Hematopoietic multipotent progenitor cell treated with erythropoietin and hydrocortisone succinate and interleukin-3 and kit ligand, for 8 days (in vitro differentiated cells): ENCODE measurements at regions not wholly inside any gene's neighbourhood (a gene's known extent, or its start where the extent isn't known, plus 50 kb on each side); places are given as distances from the start of the nearest gene placed in this dataset.
"Not testable (repeated sequence)": the region's sequence is repeated elsewhere in the genome, so short reads cannot be mapped to it uniquely, and the experiment has no call there.

Experiments
- DNase-seq: peaks from one replicate; pipeline ENCODE4 v3.0.0-alpha.2; 2015

DNA sequence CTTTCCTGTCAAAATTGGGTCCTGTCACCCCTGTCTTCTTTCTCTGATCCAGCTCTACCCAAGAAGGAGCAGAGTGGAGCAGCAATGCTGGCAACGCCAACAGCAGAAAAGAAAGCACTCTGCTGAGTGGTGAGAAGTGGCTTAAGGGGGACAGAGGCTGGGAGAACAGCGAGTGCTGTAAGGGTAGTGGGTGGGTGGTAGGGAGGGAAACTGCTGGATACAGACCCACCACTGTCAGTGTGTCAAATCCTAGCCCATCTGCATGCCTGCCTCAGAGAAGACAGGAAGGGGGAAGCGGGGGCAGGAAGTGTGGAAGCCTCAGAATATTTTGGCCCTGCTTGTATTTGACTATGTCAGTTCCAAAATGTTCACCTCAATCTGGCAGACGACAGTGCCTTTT lies 170.4 kb upstream of the MAST4 start:
- DNase-seq, result no peak

DNA sequence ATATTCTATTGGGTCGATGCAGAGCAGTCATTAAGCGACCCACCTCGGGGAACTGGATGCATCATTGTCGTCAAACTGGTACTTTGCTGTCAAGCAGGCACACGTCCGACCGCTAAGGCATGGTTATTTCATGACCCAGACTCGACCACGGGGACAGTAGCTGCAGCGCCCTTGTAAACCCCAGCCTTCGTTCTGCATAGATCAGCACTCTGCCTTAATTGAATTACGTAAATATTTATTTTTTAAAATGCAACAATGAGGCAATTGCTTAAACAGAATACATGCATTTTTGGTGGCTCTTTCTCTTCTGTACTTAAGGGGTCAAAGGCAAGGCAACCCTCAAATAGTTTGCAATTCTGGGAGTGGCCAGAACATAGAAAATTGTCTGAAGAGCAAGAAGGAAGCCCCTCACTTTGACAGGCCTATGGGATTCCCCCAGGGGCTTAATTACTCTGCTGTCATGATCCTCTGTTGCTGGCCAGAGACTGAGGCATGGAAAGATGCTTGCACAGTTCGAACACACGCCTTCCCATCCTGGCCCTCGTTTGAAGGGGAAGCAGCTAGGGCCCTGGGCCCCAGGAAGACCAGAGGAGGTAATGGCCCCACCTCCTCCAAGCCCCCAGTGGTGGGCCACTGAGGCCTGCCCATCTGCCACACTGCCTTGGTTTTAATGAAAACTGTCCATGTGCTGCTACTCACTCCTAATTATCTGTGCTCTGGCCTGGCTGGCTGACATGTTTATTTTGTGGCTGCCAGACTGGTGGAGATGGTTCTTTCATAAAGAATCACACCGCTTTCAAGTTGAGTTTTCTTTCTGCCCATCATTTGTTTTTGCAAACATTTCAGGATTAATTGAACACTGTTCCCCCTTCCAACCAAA lies 169.7 kb upstream of the MAST4 start:
- no peak for DNase-seq

DNA sequence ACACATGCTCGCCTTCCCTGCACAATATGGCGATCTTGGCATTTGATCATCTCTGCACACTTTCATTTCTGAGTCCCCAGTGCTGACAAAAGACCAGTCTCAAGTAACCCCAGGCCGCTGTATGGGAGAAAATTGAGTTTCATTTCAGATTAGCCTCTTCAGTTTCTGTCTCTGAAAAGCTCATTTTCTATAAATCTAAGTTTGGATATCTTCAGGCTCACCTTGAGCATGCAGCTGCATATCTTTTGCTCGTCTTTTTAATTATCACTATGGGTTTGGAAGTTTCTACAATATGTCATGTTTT lies 169.1 kb upstream of the MAST4 start:
- no peak for DNase-seq

DNA sequence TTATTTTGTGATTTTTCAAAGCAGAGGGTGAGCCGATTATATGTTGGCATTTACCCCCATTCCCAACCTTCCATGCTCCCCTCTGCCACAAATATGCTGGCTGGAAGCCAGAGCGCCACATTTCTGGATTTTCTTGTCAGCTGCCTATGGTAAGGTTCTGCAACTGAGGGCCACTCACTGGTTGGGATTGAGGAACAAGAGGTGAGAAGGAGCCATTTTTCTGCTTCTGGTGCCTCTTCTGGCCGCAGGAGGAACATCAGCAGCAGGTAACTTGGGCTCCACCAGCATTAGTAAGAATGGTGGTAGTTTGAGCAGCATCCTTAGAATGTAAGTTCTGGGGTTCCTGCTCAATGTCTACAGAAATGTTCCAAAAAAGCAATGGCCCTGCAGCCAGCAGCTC lies 159.5 kb upstream of the MAST4 start:
- DNase-seq, result peak; percentile 16

DNA sequence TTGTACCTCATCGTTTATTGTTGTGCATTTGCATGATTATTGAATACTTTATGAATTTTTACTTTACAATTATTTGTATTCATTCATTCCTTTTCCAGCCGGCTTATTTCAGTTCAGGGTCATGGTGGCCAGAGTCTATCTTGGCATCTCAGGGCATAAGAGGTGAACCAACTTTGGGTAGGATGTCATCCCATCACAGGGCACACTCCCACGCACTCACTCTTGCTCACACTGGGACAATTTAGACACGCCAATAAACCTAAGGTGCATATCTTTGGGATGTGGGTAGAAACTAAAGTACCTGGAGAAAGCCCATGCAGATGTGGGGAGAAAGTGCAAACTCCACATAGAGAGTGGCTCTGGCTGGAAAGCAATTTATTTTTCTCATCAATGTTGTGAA lies 158.1 kb upstream of the MAST4 start:
- no peak for DNase-seq

DNA sequence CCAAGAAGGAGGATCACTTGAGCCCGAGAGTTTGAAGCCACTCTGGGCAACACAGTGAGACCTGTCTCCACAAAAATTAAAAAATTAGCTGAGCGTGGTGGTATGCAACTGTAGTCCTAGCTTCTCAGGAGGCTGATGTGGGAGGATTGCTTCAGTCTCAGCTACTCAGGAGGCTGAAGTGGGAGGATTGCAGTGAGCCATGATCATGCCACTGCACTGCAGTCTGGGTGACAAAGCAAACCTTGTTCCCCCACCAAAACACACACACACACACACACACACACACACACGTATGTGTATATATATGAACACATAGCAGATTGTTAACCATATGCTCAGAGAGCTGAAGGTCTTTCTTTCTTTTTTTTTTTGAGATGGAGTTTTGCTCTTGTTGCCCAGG lies 157.5 kb upstream of the MAST4 start:
- DNase-seq, result no peak

DNA sequence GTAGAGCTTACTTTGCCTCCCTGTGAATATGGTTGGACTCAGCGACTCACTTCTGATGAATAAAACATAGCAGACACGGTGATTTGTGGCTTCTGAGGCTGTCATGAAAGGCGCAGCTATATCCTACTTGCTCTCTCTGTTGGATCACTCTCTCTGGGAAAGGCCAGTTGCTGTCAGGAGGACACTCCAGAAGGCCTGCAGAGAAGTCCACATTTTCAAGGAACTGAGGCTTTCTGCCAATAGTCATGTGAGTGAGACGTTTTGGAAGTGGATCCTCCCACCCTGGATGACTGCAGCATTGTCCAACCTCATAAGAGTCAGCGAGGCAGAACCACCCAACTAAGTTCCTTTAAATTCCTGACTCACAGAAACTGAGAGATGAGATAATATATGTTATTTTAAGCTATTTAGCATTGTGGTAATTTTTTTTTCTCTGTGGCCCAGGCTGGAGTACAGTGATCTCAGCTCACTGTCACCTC lies 156.0 kb upstream of the MAST4 start:
- peak; percentile 2 for DNase-seq

DNA sequence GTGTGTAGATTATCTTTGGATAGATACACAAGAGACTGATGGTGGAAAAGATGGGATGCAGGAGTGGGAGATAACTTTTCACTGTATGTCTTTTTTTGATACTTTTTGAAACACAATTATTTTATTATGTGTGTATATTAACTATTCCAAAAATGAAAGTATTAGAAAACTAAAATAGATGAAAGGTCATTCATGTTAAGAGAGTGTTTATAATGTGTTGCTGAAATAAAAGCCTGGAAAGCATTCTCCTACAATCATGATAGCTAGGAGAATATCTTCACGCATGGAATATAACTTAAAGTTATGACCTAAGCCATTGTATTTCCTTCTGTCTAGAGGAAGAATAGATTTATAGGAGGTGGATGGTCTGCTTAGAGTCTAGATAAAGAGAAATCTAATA lies 154.8 kb upstream of the MAST4 start:
- no peak for DNase-seq

DNA sequence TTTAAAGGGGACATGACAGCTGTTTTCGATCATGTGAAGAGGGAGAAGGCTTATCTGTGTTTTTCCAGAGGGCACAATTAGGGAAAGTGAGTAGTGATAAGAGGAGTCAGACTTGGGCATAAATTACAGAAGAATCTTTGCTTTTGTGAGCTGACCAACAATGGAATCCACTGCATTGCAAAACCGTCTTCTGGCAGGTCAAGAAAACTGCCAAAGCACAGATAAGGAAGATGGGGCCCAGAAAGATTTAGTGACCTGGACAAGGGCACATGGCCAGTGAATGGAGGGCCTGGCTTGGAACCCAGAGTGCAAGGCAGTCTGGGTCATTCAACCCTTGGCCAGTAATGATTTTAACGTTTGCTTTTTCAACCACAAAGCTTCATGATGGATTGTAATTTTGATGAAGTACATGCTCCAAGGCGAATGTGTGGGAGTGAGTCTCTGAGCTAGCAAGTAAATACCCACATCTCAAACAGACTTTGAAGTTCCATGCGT lies 153.2 kb upstream of the MAST4 start:
- DNase-seq, result no peak

DNA sequence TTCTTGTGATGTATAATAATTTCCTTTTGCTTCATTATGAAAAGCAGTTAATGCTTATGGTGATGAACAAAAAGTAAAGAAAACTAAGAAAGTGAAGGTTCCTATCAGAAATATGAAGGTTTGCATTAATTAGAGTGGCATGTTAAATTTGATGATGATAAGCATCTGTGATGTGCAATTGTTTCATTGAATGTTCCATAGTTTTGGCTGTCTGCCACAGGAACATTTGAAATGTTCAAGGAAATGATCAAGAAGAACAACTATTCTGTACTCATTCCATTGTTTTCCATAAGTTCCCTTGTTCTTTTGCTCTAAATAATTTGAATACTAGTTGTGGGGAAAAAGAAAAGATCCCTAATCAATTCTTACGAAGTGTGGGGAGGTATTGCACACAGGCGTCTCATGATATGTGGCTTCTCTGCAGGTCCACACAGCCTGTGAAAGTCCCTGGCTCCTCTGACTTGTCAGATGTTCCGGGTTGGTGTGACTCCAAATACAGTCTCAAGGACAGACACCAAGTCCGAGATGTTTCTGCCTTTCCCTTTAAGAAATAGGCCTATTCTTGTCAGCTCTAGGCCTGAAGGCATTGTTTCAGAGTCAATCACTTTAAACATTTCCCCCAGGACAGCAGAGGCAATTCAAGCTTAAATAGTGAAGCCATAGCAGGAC lies 152.6 kb upstream of the MAST4 start:
- no peak for DNase-seq

DNA sequence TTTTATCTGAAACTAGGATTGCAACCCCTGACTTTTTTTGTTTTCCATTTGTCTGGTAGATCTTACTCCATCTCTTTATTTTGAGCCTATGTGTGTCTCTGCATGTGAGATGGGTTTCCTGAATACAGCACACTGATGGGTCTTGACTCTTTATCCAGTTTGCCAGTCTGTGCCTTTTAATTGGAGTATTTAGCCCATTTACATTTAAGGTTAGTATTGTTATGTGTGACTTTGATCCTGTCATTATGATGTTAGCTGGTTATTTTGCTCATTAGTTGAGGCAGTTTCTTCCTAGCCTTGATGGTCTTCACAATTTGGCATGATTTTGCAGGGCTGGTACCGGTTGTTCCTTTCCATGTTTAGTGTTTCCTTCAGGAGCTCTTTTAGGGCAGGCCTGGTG lies 148.1 kb upstream of the MAST4 start:
- not testable (repeated sequence) for DNase-seq

DNA sequence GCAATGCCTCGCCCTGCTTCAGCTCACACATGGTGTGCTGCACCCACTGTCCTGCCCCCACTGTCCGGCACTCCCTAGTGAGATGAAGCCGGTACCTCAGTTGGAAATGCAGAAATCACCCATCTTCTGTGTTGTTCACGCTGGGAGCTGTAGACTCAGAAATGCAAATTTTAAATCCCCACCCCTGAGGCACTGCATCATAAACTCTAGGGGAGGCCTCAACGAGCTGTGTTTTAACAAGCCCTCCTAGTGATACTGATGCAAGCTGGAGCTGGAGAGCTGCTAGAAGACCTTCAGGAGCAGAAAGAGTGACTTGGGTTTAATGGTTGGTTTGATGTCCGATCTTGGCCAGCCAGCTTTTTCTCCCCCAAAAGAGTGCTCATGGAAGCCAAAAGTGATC lies 146.0 kb upstream of the MAST4 start:
- DNase-seq, result no peak

DNA sequence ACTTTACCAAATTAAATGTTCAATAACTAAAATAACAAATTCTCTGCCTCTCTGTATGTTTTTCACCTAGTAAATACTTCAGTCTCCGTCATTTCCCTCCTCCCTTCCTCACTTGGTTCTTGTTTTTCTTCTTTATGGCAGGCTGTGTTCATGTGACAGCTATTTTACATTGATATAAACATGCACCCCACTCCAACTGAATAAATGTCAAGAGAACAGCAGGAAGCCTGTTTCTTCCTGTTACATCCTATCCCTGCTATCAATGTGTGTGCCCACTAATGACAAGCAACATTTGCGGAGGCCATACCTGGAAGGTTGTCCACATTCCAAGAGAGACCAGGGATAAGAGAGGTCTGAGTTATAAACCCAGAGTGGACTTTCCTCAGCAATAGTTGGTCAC lies 145.2 kb upstream of the MAST4 start:
- DNase-seq, result no peak

DNA sequence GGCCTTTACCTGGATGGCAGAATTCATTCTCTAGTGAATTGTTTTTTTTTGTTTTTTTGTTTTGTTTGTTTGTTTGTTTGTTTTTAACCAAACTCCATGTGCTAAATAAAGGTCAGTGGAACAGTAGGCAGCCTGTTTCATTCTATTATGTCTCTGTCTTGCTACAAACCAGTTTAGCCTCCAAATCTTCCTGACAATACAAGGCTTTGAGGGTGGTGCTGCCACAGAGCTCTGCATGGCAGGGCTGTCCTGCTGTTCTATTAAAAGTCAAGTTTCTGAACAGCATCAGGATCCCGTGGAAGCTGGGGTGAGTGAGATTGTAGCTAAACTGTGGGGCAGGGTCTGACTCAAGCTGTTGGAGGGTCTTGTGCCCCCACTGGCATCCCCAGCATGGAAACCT lies 144.1 kb upstream of the MAST4 start:
- no peak for DNase-seq

DNA sequence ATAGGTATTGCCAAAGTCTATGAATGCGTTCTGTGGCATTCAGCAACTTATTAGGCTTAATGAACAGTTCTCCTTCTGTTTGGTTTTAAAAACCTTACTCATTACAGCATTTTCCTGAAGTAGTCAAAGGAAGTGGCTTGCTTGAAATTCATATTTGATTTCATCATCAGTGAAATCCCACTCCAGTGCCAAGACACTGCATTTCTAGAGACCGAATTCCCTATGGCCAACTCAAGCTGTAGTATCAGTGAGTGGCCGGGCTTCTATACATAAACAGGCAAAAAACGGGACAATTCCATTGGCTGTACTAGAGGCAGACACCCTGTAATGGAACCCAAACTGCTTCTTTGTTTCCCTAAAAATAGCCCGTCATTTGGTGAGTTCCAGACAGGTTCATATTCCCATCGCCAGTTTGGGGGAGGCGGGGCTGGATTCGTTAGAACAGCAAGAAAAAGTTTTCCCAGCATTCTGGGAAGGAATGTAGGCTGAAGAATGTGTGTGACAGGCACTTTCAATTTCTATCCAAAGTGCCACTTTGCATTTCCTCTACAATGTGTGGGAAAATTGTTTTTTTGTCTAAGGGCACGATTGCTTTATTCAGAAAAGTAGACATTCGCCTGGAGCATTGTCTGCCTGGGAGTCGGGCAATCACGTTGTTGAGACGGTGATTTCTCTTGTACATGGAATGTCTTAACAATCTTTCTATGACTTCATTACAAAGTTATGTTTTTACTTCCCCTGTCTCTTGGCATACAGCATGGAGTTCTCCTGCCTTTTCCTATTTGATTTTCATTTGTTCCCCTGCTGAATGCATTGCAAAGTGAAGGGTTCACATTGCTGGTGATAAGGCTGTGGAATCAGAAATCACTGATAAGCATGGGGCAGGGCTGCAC lies 141.8 kb upstream of the MAST4 start:
- no peak for DNase-seq

DNA sequence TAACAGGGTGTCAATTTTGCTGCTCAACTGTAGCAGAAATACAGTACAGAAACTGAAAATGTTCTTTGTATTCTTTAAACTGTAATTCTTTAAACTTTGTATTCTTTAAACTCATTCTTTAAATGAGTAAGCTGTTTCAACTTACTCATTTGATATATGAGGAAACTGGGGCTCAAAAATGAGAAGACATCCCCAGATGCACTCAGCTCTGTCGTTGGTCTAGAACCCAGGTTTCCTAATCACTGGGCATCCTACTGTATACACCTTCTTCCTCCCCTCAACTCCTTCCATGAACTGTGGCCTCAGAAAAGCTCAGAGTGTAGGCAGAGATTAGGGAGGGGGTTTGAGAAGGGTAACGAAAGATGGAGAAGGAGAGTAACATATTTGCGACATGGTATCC lies 136.5 kb upstream of the MAST4 start:
- no peak for DNase-seq

DNA sequence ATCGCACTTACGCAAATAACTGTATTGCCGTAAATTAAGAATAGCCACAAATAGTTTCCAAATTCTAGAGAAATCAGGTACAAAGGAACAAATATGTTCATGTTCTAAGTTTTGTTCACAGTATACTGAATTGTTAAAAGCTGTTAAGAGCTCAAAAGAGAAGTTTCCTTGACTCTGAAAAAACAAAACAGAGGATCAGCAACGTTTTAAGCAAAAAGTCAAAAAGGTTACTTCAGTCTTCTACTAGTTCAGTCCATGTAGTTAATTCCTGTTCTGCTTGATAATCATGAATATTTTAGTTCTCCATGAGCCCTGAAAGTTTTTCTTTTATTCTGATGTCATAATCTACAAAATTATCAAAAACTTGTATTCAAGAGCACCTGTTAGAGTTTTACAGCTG lies 128.6 kb upstream of the MAST4 start:
- DNase-seq, result no peak

DNA sequence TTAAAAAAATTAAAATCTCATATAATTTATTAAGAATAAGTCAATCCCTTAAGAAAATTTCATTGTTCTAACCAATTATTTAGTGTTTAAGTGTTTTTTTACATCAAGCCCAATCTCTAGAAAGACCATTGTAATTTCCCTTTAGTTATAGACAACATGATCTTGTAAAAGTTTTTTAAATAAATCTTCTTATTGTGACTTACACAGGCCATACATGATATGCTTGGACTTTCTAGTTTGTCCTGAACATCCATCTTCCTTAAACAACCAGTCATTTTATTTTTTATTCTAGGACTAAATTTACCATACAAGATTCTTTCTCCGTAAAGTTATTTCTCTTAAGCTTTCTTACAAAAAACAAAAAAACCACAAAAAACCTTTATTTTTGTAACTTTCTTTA lies 126.5 kb upstream of the MAST4 start:
- no peak for DNase-seq

DNA sequence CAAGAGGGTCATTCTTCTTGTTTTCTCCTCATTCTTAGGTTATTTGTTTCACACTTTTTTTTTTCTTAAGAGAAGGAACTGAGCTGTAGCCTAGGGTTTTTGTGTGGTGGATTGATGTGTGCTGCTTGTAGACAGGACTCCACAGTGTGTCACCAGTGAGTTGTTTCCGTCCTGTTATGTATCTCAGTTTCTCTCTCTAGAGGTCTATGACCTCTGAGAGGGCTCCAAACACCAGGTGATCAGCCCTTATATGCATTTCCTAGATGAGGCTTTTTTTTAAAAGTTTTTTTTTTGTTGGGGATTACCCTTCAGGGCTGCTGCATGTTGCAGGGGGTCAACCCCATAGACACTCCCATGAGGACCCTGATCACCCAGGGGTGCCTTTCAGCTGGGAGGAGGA lies 124.2 kb upstream of the MAST4 start:
- no peak for DNase-seq

DNA sequence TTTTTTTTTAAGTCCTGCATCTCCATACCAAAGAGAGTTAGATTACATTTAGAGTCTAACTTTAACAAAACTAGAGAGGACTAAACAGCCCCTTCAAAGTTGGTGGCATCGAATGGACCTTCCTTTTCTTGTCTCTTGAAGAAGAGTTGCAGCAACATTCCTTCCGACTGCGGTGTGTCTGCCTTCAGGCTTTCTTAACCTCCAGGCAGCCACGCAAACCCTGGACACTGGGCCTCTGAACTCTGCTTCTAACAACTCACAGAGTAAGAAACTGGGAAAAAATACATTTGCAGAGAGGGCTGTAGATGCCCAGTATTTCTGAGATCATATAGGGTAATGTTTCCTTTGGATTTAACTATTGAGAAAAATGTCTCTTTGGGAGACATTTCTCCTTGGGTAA lies 120.5 kb upstream of the MAST4 start:
- no peak for DNase-seq

DNA sequence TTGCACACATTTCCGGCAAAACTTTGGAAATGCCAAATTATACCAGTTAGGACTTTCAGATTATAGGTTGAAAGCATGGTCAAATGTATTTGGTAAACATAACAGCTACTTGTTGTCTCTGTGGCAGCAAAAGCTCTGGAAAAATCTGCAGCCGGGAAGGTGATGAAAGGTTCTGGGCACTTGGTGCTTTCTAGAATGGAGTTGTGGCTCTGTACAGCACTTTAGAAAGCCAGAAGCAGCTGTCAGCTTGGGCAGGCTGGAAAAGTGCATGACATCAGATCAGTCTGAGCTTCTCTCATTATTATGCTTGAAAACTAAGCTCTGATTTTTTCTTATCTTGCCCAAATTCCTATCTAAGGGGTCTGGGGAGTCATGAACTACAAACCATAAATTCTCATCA lies 118.6 kb upstream of the MAST4 start:
- no peak for DNase-seq

DNA sequence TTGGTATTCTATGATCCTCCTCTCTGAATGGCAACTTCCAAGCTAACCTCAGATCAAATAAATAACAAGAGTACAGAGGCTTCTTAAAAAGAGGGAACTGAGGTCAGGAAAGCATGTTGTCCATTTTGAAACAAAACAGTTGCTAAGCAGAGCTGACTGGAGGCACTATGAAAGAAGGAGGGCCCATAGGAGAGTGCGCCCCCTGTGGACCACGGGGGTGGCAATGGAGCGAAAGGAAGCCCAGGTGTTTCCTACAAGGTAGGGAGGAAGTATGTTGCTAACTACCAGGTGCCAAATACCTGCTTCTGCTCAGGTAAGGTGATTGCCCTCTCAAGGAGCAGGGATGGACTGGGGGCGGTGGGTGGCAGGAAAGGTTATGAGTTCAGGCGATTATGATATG lies 101.8 kb upstream of the MAST4 start:
- no peak for DNase-seq

DNA sequence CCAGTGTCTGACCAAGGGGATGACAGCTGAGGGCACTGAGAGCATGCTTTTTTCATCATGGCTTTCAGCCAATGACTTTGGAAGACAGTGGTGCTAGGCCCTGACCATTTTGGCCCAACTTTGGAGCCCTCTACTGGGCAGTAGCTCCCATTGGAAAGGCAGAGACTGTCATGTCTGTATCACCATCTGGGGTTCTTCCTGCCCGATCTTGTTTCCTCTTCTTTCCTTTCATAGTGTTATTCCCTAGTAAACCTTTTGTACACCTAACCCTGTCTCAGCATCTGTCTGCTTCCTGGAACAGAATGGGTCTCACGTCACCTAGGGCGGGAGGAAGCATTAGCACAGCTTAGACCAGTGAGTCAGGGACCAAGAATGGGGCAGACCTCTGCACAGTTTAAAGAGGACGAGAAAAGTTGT lies 97.4 kb upstream of the MAST4 start:
- DNase-seq, result peak; percentile 42
